ENCODE measurements at regions not wholly inside any gene's neighbourhood (a gene's known extent, or its start where the extent isn't known, plus 50 kb on each side); places are given as distances from the start of the nearest gene placed in this dataset.
A peak's percentile ranks its signal among the peaks of the same experiment; 100 is the strongest.

DNA sequence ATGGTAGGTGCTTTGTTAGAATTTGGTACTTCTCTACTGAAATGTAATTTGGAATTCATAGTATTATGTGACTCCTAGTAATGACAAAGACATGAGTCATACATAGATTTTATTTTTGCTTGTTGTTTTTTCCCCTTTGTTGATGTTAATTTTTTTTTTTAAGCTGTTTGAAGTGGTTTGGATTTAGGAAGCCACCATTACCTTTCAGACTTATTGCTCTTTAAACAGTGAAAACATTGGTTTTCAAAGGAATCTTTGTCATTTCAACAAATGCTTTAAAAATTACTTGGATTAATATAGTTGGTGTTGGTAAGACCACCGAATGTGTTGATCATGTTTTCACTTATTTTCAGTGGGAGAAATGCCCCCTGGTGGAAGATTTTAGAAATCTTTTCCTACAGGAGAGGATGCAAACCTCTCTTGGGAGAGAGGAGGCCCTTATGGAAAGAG is 170.1 kb upstream of the PITX1 start:
- no peak for DNase-seq (ENCODE audit: low read depth in 2 of 2)

DNA sequence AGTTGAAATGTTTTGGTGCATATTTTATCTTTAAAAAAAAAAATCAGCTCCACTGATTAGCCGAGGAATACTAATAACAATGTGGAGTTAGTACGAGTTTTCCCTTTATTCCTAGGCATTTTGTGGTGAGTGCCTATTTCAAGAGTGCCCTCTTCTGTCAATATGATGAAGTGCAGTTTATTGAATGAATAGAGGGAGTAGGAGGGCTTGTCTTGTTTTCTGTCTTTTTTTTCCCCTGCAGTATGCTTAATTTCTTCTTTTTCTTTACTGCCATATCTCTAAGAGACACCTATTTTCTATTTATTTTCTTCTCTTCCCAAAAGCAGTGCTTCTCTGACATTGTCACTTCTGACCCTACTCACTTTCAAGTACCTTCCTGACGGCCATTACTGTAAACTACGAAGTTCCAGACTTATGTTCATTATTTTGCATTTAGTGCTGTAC is 169.6 kb upstream of the PITX1 start:
- DNase-seq (ENCODE audit: low read depth in 2 of 2), result no peak

DNA sequence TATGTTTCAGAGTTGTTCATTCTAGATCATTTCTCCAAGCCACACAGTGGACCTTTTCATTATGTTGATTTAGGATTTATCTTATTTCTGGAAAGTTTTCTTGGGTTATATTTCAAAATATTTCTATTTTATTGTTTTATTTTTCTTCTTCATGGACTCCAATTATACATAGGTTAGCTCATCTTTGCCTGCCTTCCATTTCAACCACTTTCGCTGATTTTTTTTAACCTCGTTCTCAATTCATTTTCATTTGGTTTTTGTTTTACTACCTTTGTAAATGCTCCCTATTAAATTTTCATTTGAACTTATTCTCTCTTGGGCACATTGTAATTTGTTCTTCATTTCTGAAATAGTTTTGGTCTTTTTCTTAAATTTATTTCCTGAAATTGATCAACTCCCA is 169.0 kb upstream of the PITX1 start:
- no peak for DNase-seq (ENCODE audit: low read depth in 2 of 2)

DNA sequence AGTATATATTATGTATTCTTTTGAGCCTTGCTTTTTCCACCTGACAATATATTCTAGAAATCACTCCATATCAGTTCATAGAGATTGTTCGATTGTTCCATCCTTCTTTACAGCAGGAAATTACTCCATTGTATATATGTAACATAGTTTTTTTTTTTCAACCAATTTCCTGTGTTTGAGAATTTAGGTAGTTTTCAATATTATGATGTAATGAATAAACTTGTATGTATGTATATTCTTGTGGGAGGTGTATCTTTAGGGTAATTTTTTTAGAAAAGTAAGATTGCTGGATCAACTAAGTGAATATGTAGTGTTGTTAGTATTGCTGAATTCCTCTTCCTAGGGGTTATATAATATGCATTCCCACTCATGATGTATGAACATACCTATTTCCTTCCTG is 165.9 kb upstream of the PITX1 start:
- no peak for DNase-seq (ENCODE audit: low read depth in 2 of 2)

DNA sequence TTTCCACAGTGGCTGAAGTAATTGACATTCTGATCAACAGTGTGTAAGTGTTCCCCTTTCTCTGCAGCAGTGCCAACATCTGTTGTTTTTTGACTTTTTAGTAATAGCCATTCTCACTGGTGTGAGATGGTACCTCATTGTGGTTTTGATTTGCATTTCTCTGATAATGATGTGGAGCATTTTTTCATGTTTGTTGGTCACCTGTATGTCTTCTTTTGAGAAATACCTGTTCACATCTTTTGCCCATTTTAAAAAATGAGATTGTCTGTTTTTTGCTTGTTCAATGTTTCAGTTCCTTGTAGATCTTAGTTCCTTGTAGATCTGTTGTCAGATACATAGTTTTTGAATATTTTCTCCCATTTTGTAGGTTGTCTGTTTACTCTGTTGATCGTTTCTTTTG is 162.5 kb upstream of the PITX1 start:
- no peak for DNase-seq (ENCODE audit: low read depth in 2 of 2)

DNA sequence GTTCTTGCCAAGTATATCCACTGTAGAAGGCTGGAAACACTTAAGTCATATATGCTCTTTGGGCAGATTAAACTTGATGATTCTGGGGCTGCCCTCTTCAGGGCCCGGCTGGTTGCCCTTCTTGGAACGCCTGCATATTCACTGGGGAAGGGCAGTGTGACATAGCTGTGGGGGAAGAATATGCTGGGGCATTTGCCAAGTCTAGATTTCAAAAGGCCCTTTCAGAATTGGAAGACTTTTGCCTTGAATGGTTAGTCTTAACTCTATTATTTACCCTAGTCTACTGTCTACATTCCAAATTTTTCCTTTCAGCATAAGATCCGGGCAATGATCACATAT is 161.2 kb upstream of the PITX1 start:
- no peak for DNase-seq (ENCODE audit: low read depth in 2 of 2)

DNA sequence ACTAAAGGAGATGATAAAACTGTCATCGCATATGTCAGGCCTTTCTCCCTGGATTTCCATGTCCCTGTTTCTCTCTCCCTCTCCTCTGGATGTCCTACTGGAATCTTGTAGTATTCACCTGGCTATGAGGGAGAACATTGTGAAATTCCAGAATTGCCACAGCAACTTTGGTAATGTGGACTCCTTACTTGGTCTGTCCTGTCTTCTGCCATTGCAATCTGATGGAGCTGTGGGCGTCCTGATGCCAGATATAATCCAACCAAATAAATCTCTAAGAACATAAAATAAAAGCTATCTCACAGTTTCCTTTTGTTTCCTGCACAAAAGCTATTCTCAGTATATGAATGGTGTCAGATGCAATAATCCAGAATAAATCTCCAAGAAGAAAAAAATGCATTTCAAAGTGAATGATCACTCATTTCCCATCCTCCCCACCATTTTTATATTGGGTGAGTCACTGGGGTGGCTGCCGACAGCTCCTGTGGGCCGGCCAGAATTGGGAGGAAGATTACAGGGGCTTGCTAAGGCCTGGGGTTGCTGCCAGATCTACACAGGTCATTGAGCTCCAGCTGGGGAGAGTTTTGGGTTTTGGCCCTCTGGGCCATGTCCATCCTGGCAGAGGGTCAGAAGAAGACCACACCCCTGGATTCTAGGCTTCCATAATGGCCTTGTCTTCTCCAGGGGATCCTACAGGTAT is 160.7 kb upstream of the PITX1 start:
- DNase-seq (ENCODE audit: low read depth in 2 of 2), result no peak

DNA sequence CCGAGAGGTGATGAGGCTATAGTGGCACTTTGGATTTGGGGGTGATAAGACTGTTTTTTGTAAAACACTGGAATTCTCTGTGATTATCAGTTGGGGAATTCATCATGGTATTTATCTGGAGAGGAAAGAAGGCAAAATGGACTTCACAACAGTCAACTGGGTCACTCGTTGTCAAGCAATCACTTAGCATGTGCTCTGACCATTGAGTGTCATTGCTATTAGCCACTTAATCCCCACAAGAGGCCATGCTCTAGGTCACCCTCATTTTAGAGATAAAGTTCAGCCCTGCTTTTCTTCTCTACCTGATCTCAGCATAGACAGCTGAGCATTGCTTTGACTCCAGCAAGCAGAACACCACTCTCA is 160.1 kb upstream of the PITX1 start:
- no peak for DNase-seq (ENCODE audit: low read depth in 2 of 2)

DNA sequence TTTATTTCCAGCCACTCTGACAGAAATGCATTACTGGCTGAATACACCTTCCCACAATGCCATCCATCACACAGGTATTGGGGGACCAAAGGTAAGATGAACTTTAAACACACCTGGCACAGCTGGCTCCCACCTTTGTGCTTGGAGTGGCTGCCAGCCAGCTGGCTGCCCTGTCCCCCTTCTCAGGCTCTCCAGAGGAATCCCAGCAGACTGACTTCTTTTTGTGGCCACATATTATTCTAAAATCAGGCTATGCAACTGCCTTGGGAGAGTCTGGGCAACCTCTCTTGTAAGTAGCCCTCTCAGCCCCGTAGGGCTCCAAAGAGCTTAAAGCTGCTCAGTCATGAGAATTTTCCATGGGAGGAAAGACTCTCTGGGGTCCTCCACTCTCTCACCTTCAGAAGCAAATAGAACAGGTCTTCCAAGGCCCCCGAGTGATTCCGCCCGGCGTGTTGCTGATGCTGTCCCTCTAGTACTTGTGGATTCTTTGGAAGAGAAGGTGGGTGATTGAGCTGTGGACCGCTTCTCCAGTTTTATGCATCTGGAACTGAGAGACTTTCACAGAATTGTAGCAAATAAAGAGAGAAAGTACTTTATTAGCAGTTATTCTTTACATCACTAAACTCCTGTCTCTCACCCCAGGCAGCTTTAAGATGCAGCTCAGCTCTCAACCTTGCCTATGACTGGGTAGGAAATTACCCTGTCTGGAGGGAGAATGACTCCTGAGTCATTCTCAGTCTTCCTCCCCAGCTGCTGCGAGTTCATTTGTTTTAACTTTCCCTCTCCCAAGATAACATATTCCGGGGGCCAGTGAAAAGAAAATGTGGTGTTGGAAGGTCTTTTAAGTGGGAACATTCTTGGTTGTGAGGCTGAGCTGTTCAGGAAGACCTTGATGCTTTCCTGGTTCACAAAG is 159.4 kb upstream of the PITX1 start:
- DNase-seq (ENCODE audit: low read depth in 2 of 2), result no peak

DNA sequence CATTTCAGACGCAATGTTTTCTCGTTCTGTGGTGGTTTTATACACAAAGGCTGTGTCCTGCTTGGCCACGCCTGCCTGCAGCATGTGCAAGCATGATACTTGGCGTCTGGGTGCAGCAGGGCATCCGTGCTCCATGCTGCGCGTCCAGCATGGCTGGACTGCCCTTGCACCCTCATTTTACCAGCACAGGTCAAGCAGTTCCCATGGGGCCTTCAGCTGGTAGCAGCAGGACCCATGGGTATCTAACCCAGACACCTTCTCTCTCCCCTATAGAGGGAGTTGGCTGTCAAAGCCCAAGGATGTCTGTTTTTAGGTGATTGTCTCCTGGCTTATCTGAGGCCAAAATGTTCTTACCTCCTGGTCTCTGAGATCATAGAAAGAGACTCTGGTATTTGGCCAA is 158.3 kb upstream of the PITX1 start:
- DNase-seq (ENCODE audit: low read depth in 2 of 2), result no peak

DNA sequence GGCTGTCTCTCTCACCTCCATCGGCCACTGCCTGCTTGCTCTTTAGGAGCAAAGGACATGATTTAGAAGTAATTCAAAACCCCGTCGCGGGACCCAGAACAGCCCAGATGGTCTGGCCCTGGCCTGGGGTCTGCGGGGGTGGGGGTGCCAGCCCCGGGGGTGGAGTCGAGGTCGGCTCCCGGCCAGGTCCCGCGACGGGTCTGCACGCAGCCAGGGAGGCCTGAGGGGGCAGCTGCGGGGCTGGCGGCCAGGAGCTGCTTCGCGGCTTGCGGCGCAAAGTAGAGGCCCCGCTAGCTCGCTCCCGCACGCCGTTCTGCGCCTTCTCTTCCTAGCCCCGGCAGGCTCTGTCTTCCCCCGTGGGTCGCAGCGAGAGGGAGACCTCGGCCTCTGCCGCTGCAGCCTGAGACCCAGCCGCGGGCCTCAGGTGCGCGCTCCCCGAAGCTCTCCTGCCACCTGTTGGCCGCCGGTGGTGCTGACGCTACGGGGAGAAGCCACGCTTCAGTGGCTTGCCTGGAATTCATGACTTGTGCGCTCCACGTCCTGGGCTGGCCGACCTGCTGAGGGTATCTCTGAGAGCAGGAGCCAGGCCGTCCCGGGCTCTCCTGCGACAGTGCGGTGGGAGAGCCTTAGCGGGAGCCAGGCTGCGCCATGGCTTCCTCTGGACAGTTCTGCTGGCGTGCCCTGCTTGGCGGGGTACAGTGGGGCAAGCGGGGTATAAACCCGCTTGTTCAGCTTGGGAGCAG is 157.2 kb upstream of the PITX1 start:
- peak; percentile 54 to 73 for DNase-seq (ENCODE audit: low read depth in 2 of 2)

DNA sequence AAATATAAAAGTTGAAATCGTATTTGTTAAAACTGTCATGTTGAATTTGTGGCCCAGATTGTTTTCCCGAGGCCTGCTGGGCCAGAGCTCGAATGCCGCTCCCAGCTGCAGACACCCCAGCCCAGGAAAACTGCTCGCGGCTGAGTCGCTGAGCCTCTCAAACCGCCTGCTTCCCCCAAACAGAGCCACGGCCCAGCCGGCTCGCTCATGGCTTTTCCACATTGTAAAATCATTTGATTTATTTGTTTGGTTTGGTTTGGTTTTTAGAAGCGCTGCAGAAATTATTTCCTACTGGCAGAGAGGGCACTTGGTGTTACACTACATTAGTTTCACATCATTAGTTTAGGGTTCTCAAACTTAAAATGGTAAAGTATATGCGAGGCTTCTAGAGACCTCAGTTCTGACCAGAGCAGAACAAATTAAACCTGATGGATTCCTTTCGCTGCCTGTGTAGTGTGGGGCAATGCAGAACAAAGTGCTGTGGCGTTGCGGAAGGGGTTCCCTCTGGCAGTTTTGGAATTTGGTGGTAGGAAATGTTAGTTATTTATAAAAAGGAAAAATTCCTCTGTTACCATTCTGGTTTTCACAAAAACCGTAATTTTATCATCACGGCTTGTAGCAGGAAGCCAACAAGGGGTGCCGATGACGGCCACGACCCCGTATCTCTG is 156.5 kb upstream of the PITX1 start:
- DNase-seq (ENCODE audit: low read depth in 2 of 2), result no peak

DNA sequence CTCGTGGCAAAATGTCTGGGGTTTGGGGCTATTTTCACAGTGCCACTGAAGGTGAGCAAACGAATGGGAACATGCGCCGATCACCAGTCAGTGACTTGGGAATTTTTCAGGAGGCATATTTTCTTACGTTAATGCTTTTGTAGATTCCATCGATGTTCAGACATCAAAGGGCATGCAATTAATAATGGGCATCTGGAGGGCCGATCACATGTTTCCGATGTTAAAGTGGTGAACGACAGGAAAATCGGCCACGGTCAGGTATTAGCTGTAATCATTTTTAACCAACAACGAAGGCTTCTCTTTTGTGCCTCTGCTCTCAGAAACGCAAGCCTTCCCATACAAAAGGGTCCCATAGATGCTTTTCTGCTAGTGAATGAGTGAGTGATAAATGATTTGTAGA is 155.0 kb upstream of the PITX1 start:
- no peak for DNase-seq (ENCODE audit: low read depth in 2 of 2)

DNA sequence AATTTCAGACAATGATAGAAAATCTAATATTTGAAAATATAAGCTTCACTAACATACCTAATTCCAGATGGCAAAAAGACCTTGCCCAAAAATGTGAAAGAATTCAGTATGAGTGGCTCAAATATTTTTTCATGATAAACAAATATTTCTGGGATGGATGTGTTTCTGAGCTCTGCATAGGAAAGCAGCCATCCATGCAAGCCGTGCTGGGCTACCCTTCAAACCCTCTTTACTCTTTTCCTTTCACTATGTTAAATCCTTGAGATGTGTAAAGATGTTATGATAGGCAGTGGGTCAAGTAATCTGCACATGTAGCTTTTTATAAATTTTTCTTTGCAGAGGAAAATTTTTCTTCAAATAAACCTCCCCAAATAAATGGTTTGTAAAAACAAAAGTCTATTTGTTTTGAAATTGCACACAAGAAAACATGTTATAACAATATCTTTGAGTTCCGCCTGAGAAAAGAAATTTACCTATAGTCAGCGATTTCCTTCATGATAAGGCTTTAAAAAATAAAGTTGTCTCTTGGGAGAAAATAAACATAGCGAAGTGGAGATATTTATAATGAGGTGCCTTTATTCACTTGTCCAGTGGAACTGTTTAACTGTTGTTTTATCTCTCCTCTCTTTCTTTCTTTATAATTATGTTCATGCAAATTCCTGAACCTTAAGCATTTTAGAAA is 154.3 kb upstream of the PITX1 start:
- DNase-seq (ENCODE audit: low read depth in 2 of 2), result no peak

DNA sequence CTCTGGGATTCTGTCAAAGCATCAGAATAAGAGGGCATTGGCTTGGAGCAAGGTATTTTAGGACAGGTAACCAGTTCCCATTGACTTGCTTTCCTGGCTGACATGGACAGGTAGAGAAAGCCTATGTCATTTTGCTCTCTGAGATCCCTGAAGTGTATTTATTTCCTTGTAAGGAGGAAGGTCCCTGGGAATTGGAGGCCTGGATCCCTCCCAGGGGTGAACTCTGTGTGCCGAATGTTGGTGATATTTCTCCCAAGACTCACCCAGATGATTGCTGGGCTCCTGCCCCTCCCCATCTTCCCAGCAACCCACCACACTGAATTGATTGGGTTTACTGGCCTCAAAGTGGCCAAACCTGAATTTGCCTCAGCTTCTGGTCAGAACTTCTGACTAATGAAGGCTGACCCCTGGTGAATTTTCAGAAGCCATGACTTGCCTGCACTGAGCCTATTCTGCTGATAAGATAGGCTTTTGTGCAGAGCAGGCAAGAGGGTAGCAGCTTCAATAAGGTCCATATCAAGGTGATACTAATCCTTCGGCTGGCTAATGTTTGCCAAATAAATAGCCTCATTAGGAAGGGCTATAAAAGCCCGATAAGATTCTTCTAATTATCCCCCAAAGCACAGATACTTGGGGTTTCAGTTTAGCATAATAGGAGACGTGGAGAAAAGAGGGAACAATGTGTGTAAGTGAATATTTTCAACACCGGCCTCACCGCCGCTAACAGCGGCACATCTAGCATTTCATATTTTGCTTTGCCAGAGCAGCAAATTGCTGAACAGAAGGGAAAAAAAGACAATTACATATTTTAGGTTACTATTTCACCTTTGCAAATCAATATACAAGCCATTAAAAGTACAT is 152.9 kb upstream of the PITX1 start:
- DNase-seq (ENCODE audit: low read depth in 2 of 2), result no peak

DNA sequence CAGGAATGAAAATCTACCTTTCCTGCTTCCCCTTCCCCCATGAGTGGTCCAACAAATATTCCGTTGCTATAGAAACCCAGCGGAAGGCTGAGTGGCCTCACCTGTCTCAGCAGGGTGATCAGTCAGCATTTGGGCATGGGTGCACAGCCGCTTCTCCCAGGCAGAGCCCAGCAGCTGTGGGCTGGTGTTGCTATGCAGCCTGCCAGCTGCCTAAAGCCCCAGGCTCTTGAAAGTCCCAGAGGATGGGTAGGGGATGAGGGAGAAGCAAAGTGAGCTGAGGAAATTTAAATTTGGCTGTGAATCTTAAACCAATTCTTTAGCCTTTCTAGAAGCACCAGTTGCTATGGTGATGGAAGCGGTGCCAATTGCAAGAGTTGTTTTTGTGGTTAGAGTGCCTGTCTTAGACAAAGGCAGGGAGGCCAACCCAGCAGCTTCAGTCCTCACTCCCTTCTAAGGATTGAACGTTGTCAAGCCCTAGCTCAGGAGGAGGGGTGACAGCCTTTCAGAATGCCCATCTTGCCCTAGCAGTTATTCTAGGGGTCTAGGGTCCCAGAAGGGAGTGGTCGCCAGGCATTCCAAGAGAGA is 151.5 kb upstream of the PITX1 start:
- DNase-seq (ENCODE audit: low read depth in 2 of 2), result no peak

DNA sequence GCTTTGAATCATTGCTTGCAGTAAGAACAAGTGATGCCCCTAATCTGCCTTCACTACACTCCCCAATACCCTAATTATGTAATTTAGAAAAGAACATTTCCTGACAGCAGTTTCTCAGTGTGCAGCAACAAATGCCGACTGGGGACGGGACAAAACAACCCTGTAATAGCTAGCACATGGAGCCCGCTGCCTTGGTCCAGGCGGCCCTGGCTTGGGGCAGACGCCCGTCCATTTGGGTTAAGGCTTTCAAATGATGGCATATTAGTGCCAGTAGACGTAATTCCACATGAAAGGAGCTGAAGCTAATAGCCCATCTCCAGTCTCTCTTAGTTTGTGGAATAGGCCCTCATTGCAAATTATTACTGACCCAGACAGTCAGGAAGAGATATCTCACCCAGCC is 150.6 kb upstream of the PITX1 start:
- DNase-seq (ENCODE audit: low read depth in 2 of 2), result no peak

DNA sequence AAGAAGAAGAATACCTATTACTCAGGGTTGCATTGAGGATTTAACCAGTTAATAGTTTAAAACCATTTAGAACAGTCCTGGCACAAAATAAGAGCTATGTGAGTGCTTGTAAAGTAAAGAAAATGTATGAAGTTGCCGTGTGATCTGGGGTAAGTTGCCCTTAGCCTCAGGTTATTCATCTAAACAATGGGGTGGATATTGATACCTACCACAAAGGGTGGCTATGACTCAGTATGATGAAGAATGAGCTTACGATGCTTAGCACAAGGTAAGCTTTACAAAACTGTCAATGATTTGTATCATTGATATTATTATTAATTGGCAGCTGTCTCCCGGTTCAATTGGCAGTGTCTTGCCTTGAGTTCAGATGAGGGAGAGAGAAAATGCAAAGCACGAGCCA is 149.4 kb upstream of the PITX1 start:
- no peak for DNase-seq (ENCODE audit: low read depth in 2 of 2)

DNA sequence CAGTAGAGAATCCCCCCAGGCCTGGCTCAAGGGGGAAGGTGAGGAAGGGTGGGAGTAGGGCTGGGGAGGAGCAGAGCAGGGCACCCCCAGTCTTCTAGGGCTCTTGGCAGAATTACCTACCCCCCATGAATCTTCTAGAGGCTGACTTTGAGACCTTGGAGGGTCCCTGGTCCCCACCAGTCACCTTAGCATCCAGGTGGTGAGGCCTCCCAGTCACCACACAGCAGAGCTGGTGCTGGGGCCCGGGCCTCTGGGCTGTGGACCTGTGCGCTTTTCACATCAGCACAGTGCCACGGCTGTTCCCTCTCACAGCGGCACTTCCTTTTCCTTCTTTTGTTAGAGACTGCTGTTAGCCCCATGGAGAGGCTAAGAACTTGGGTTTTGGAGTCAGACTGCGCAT is 148.6 kb upstream of the PITX1 start:
- no peak for DNase-seq (ENCODE audit: low read depth in 2 of 2)

DNA sequence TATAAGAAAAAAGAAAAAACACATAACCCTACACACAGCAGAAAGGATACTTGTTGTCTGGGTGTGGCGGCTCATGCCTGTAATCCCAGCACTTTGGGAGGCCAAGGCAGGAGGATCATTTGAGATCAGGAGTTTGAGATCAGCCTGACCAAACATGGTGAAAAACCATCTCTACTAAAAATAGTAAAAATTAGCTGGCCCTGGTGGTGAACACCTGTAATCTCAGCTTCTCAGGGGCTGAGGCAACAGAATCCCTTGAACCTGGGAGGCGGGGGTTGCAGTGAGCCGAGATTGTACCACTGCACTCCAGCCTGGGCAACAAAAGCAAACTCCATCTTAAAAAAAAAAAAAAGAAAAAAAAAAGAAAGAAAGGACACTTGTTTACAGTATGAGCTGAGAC is 147.6 kb upstream of the PITX1 start:
- DNase-seq (ENCODE audit: low read depth in 2 of 2), result no peak

All from stimulated activated CD4-positive, alpha-beta T cell treated with anti-CD3 and anti-CD28 coated beads, Interleukin-12 subunit alpha, Interleukin-12 subunit beta, amount 100 ng/mL, for 24 hours (primary cell).